GM18951 (cell line): ENCODE measurements at regions not wholly inside any gene's neighbourhood (a gene's known extent, or its start where the extent isn't known, plus 50 kb on each side); places are given as distances from the start of the nearest gene placed in this dataset.

Experiments
- POLR2A ChIP-seq: IDR thresholded peaks from 4 replicates; pipeline ENCODE4 v1.6.1; 2011; ENCODE audit warnings: mild to moderate bottlenecking; ENCODE audit not compliant: insufficient read length, insufficient read depth; ENCODE audit errors: extremely low read depth
- in situ Hi-C: fragments of 300-500 bp; cut with MboI; formaldehyde crosslinking; loops from one replicate; pipeline ENCODE4 v1.12.0; 2022; ENCODE audit warnings: low sequenced_read_pairs, mixed read lengths, inconsistent platforms; ENCODE audit not compliant: unreplicated experiment

DNA sequence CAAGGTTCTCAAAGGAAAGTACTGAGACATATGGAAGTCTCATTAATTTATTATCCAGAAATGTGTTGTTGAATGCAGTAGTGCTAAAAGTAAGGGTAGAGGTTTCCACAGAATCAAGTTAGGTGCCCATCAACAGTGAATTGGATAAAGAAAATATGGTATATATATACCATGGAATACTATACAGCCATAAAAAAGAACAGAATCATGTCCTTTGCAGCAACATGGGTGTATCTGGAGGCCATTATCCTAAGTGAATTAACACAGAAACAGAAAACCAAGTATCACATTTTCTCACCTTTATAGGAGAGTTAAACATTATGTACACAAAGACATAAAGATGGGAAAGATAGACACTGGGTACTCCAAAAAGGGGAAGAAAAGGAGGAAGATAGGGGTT lies 149.9 kb upstream of the RASSF8 start:
- no peak for TF ChIP-seq POLR2A
- in situ Hi-C loops: no loop called here

DNA sequence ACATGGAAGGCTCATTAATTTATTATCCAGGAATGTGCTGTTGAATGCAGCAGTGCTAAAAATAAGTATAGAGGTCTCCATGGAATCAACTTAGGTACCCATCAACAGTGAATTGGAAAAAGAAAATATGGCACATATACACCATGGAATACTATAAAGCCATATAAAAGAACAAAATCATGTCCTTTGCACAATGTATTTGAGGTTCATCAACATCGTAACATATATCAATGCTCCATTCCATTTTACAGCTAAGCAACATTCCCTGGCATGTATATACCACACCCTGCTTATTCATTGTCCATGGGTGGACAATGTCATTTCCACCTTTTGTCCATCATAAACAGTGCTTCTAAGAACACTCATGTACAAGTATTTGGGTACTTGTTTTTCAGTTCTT lies 147.8 kb upstream of the RASSF8 start:
- no peak for TF ChIP-seq POLR2A
- in situ Hi-C loops: no loop called here

DNA sequence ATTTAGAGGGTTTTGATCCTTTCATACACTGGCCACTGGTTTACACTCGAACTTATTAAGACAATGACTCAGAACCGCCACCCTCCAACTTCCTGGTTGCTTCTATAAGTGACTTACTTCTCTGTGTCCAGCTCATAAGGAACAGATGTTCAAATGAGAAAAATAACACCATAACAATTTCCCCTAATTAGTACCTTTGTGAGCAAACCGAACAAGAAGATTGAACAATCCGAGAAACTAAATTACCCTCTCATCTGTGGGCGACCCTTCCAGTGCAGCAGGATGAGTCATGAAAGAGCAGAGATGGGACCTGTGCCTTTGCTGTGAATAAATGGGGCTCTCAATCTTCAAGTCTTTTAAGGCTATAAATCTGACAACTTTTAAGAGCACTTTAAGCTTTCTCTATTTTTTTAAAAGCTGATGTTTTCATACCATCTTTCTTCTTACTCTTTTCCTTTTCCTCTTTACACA lies 146.8 kb upstream of the RASSF8 start:
- in situ Hi-C loops: no loop called here
- TF ChIP-seq POLR2A: no peak

- in situ Hi-C loops: no loop called here
- TF ChIP-seq POLR2A: no peak
These were observed 146.2 kb upstream of the RASSF8 start for GRCh38 chr12:25812295-25812694.

DNA sequence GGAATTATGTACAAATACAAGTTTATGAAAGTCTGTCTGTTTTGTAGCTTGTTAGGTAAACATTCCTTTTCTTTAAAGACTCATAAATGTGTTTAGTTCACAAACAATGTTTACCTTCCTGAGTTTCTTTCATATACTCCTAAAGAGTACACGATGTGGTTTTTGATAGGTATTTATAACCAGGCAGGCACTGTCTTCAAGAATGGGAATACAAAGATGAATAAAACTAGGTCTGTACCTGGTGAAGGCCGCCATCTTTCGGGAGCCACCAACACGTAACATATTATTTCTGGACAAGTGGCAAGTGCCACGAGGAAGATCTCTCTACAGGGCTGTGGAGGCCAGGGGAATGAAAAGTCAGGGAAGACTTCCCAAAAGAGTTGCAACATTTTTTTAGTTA lies 144.6 kb upstream of the RASSF8 start:
- no peak for TF ChIP-seq POLR2A
- in situ Hi-C loops: no loop called here

- no peak for TF ChIP-seq POLR2A
- in situ Hi-C loops: no loop called here
These were observed 141.8 kb upstream of the RASSF8 start for GRCh38 chr12:25816637-25817036.

- in situ Hi-C loops: no loop called here
- TF ChIP-seq POLR2A: no peak
These were observed 141.3 kb upstream of the RASSF8 start for GRCh38 chr12:25817166-25817565.

GRCh38 chr12:25818596-25819390 lies 139.7 kb upstream of the RASSF8 start:
- in situ Hi-C loops: no loop called here
- TF ChIP-seq POLR2A: no peak

DNA sequence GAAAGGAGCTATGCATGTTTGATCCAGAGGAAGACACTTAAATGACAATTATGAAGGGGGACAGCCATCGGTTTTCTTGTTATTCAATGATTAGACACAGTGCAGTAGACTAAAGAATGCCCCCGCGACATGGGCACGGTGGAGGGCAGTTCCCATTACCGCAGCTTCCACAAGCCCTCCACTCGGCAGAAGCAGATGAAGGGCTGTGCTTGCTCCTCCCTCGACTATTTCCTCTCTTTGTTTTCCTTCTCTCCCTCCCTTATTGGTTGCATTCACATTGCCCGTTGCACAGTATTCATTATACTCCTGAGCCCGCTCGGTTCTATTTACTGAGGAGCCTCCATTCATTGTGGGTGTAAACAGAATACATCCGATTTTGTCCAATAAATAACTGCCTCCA lies 138.8 kb upstream of the RASSF8 start:
- no peak for TF ChIP-seq POLR2A
- in situ Hi-C loops: no loop called here

GRCh38 chr12:25822281-25822680 lies 136.2 kb upstream of the RASSF8 start:
- TF ChIP-seq POLR2A: no peak
- in situ Hi-C loops: no loop called here

DNA sequence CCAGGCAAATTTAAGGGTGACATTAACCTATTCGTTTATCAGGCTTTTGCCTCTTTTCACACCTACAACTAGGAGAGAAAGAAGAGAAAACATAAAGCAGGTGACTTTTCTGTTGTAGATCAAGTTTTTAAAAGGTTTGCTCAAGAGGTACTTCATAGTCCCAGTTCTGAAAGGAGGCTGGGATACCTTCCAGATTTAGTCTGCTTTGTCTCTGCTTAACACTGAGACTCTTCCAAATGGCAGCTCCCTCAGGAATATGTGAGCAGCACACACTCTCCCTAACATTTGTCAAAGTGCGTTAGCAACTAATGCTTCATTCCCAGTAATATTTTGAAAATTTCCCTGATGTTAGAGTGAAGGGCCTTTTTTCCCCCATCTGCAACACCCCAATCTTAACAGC lies 133.7 kb upstream of the RASSF8 start:
- no peak for TF ChIP-seq POLR2A
- in situ Hi-C loops: no loop called here

- in situ Hi-C loops: no loop called here
These were observed 133.0 kb upstream of the RASSF8 start for GRCh38 chr12:25825446-25825845.

GRCh38 chr12:25827141-25827540 lies 131.3 kb upstream of the RASSF8 start:
- in situ Hi-C loops: no loop called here

More at GRCh38 chr12:25825446-25825845, 133.0 kb upstream of the RASSF8 start:
- TF ChIP-seq POLR2A: no peak

DNA sequence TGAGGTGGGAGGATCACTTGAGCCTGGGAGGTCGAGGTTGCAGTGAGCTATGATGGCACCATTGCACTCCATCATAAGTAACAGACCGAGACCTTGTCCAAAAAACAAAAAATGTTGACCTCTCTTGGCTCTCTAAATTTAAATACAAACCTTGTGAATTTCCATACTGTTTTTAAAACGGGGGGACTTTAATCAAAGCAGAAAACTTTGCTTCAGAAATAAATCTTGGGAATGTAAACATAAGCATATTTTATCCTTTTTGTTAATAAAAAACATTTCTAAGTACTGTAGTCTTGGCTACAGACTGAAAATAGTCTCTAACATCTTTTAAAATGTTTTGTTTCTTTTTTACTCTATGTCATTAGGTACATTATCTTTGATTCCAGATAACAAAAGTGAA lies 130.7 kb upstream of the RASSF8 start:
- in situ Hi-C loops: no loop called here
- TF ChIP-seq POLR2A: no peak

More at GRCh38 chr12:25827141-25827540, 131.3 kb upstream of the RASSF8 start:
- TF ChIP-seq POLR2A: no peak
